HCT116 (cell line): ENCODE measurements at regions not wholly inside any gene's neighbourhood (a gene's known extent, or its start where the extent isn't known, plus 50 kb on each side); places are given as distances from the start of the nearest gene placed in this dataset.

Source experiments
- ATAC-seq: fragments of 200-7000 bp; cut with Tn5 transposase; 2 replicates; pipeline ENCODE4 v1.9.1; 2020; ENCODE audit warnings: mild to moderate bottlenecking, moderate library complexity
- BruUV-seq: library from RNA; stranded (reverse); fragments of 400-500 nt; replicated peaks from 2 replicates; lab custom pipeline; 2021; lab: Mats Ljungman, UMichigan
- CTCF ChIA-PET: fragments of 300-600 bp; sonication (Branson Sonifier 250); formaldehyde crosslinking; loops from one replicate; lab custom pipeline; 2021; ENCODE audit warnings: antibody characterized with exemption; lab: Charles Lee
- POLR2A ChIA-PET: fragments of 300-600, 350-600 bp; sonication (Branson Sonifier 250); formaldehyde crosslinking; loops from one replicate; lab custom pipeline; 2021; ENCODE audit warnings: antibody characterized with exemption; lab: Charles Lee
- RAD21 ChIA-PET, 2 experiments: fragments of 300-600 bp; sonication (Branson Sonifier 250); formaldehyde crosslinking; loops; one replicate each; lab custom pipeline; 2023; ENCODE audit warnings: low total read pairs in 2 of 2; ENCODE audit not compliant: uncharacterized antibody in 2 of 2, unreplicated experiment in 2 of 2, low non-redundant PET in 1 of 2; lab: Charles Lee
- DNase-seq: peaks from one replicate; pipeline ENCODE4 v3.0.0-alpha.2; 2010; ENCODE audit warnings: low read depth, low spot score
- H2AFZ ChIP-seq: fragments of 200-600 bp; shearing (Covaris generic), sonication (generic); 2 replicates; pipeline ENCODE4 v1.6.1; 2017; ENCODE audit warnings: low read depth, mixed run types, mixed read lengths, antibody characterized with exemption, low read length; ENCODE audit not compliant: poor library complexity, severe bottlenecking
- H3K27ac ChIP-seq: 2 replicates; pipeline ENCODE4 v1.5.1; 2012; ENCODE audit warnings: low read depth, low read length
- H3K27me3 ChIP-seq: fragments of 200-600 bp; sonication (generic); 2 replicates; pipeline ENCODE4 v1.6.1; 2016; ENCODE audit warnings: mixed run types, low read length, mixed read lengths; ENCODE audit not compliant: insufficient read depth
- H3K36me3 ChIP-seq, 2 experiments: fragments of 200-500 bp in 1 of 2; fragments of 200-600 bp in 1 of 2; sonication (Bioruptor generic) in 1 of 2; sonication (generic) in 1 of 2; 2 replicates each; pipeline versions ENCODE4 v1.5.1 to v1.6.1; 2014 to 2016; ENCODE audit warnings: low read length in 2 of 2, inconsistent platforms in 1 of 2, mixed read lengths in 1 of 2, mixed run types in 1 of 2; ENCODE audit not compliant: insufficient read depth in 2 of 2, control insufficient read depth in 1 of 2
- H3K4me1 ChIP-seq, 2 experiments: fragments of 200-600 bp in 1 of 2; sonication (generic) in 1 of 2; 2 replicates each; pipeline versions ENCODE4 v1.5.1 to v1.6.1; 2012 to 2017; ENCODE audit warnings: low read length in 2 of 2, inconsistent platforms in 1 of 2, mild to moderate bottlenecking in 1 of 2, mixed read lengths in 1 of 2, mixed run types in 1 of 2, moderate library complexity in 1 of 2; ENCODE audit not compliant: insufficient read depth in 2 of 2, control insufficient read depth in 1 of 2
- H3K4me2 ChIP-seq: fragments of 200-600 bp; sonication (generic); 2 replicates; pipeline ENCODE4 v1.6.1; 2017; ENCODE audit warnings: mixed run types, low read length, mixed read lengths
- H3K4me3 ChIP-seq, 2 experiments: fragments of 200-600 bp in 1 of 2; sonication (generic) in 1 of 2; replicated peaks in 1 of 2; 2 replicates each; pipeline ENCODE4 v1.5.1; 2011 to 2016; ENCODE audit warnings: low read length in 2 of 2, control low read depth in 1 of 2, low read depth in 1 of 2, mild to moderate bottlenecking in 1 of 2, mixed read lengths in 1 of 2, mixed run types in 1 of 2
- H3K79me2 ChIP-seq: fragments of 200-600 bp; sonication (generic); 2 replicates; pipeline ENCODE4 v1.6.1; 2017; ENCODE audit warnings: mild to moderate bottlenecking, mixed run types, low read length, moderate library complexity, mixed read lengths; ENCODE audit not compliant: insufficient read depth
- H3K9ac ChIP-seq: fragments of 200-600 bp; sonication (generic); 2 replicates; pipeline ENCODE4 v1.6.1; 2016; ENCODE audit warnings: low read length, mixed read lengths
- H3K9me2 ChIP-seq: fragments of 200-600 bp; sonication (generic), shearing (Covaris generic); 2 replicates; pipeline ENCODE4 v1.6.1; 2017; ENCODE audit warnings: mixed run types, mild to moderate bottlenecking, moderate library complexity; ENCODE audit not compliant: insufficient read depth
- H3K9me3 ChIP-seq, 2 experiments: fragments of 200-500 bp in 1 of 2; fragments of 200-600 bp in 1 of 2; sonication (Bioruptor generic) in 1 of 2; sonication (generic) in 1 of 2; 2 replicates each; pipeline ENCODE4 v1.6.1; 2014 to 2017; ENCODE audit warnings: low read length in 2 of 2, mixed read lengths in 2 of 2, inconsistent platforms in 1 of 2, low read depth in 1 of 2, mild to moderate bottlenecking in 1 of 2, mixed run types in 1 of 2, moderate library complexity in 1 of 2; ENCODE audit not compliant: control insufficient read depth in 1 of 2, insufficient read depth in 1 of 2
- H4K20me1 ChIP-seq: fragments of 200-600 bp; sonication (generic), shearing (Covaris generic); 2 replicates; pipeline ENCODE4 v1.6.1; 2017; ENCODE audit warnings: mixed run types, mild to moderate bottlenecking, moderate library complexity; ENCODE audit not compliant: insufficient read depth
- CBX3 ChIP-seq: IDR thresholded peaks from 2 replicates; pipeline ENCODE4 v1.6.1; 2012; ENCODE audit warnings: low read depth
- FOSL1 ChIP-seq: IDR thresholded peaks from 2 replicates; pipeline ENCODE4 v1.6.1; 2012; ENCODE audit warnings: low read depth
- MAX ChIP-seq: IDR thresholded peaks from 2 replicates; pipeline ENCODE4 v1.6.1; 2012
- POLR2A ChIP-seq: IDR thresholded peaks from 2 replicates; pipeline ENCODE4 v1.7.0; 2011; ENCODE audit warnings: borderline replicate concordance; ENCODE audit not compliant: insufficient read depth, insufficient read length; ENCODE audit errors: extremely low read depth
- RAD21 ChIP-seq: IDR thresholded peaks from 2 replicates; pipeline ENCODE4 v1.6.1; 2012; ENCODE audit warnings: low read depth, mild to moderate bottlenecking
- REST ChIP-seq: IDR thresholded peaks from 2 replicates; pipeline ENCODE4 v1.6.1; 2012; ENCODE audit warnings: low read depth
- SIN3A ChIP-seq: IDR thresholded peaks from 2 replicates; pipeline ENCODE4 v1.6.1; 2012; ENCODE audit warnings: low read depth
- TCF7L2 ChIP-seq: IDR thresholded peaks from 2 replicates; pipeline ENCODE4 v1.7.0; 2011; ENCODE audit warnings: borderline replicate concordance, inconsistent platforms; ENCODE audit not compliant: insufficient read depth, insufficient read length; ENCODE audit errors: extremely low read depth
- intact Hi-C: fragments of 100-400 bp; cut with micrococcal nuclease; formaldehyde crosslinking; loops from 2 replicates; pipeline ENCODE4 v1.10.0; 2022
- TF ChIP-seq, protein P1 (sequence below): IDR thresholded peaks from 2 replicates; pipeline ENCODE4 v1.6.1; 2011; ENCODE audit warnings: mild to moderate bottlenecking, low read length, moderate library complexity; ENCODE audit not compliant: insufficient replicate concordance; ENCODE audit errors: extremely low read depth

DNA sequence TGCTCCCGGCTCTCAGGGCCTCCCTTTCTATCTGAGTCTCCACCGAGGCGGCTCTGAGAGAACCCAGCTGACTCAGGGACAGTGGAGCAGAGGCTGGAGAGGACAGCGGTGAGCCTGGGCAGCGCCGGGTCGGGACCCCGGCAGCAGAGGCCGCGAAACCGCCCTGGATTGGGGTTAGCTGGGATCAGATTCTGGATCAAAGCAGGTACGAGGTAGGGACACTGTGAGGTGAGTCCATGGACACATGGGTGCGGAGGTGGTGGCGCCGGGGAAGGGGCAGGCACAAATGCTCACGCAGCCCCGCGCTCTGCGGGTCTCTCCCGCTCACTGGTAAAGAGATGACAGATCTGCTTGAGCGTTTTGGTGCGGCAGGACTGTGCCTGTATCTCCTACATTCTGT, 146.4 kb upstream of the GGTLC1 start:
- no peak overlapping the region for H3K27ac ChIP-seq
- DNase-seq, result no peak
- no TSS peak for BruUV-seq
- no peaks in the 10 kb centered on the region; a peak in 1 of 4 replicates for H3K9me3 ChIP-seq
- TF ChIP-seq, protein P1, sequence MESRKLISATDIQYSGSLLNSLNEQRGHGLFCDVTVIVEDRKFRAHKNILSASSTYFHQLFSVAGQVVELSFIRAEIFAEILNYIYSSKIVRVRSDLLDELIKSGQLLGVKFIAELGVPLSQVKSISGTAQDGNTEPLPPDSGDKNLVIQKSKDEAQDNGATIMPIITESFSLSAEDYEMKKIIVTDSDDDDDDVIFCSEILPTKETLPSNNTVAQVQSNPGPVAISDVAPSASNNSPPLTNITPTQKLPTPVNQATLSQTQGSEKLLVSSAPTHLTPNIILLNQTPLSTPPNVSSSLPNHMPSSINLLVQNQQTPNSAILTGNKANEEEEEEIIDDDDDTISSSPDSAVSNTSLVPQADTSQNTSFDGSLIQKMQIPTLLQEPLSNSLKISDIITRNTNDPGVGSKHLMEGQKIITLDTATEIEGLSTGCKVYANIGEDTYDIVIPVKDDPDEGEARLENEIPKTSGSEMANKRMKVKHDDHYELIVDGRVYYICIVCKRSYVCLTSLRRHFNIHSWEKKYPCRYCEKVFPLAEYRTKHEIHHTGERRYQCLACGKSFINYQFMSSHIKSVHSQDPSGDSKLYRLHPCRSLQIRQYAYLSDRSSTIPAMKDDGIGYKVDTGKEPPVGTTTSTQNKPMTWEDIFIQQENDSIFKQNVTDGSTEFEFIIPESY, result no peak
- no peak for TF ChIP-seq SIN3A
- TF ChIP-seq MAX, result no peak
- no peak for TF ChIP-seq RAD21
- no peak for TF ChIP-seq REST
- no peak for TF ChIP-seq POLR2A
- TF ChIP-seq TCF7L2, result no peak
- TF ChIP-seq CBX3, result no peak
- TF ChIP-seq FOSL1, result no peak
- ChIA-PET CTCF (no interaction called here), POLR2A (no interaction called here), RAD21 (no interaction called here)
- ATAC-seq, result no peak
- H4K20me1 ChIP-seq, result no peaks in the 10 kb centered on the region
- no peaks in the 10 kb centered on the region for H3K36me3 ChIP-seq
- intact Hi-C loops, result no loop called here
- no peak overlapping the region for H3K4me3 ChIP-seq
- H3K9ac ChIP-seq, result no peak overlapping the region
- H2AFZ ChIP-seq, result no peak overlapping the region
- no peak overlapping the region for H3K4me2 ChIP-seq
- no peaks in the 10 kb centered on the region for H3K9me2 ChIP-seq
- no peaks in the 10 kb centered on the region; the same call in 1 of the 2 replicates for H3K27me3 ChIP-seq
- H3K79me2 ChIP-seq, result no peaks in the 10 kb centered on the region
- H3K4me1 ChIP-seq, result no peaks in the 10 kb centered on the region
